OCI-LY1 (cell line): ENCODE measurements at regions not wholly inside any gene's neighbourhood (a gene's known extent, or its start where the extent isn't known, plus 50 kb on each side); places are given as distances from the start of the nearest gene placed in this dataset.
A peak's percentile ranks its signal among the peaks of the same experiment; 100 is the strongest.

Source experiments
- H2AFZ ChIP-seq: fragments of 200-600 bp; sonication (generic), shearing (Covaris generic); 2 replicates; pipeline ENCODE4 v1.6.0; 2014; ENCODE audit warnings: antibody characterized with exemption, mild to moderate bottlenecking, low read length
- H3F3A ChIP-seq: fragments of 200-600 bp; sonication (generic), shearing (Covaris generic); 2 replicates; pipeline ENCODE4 v1.6.0; 2014; ENCODE audit warnings: mild to moderate bottlenecking, antibody characterized with exemption, low read length, moderate library complexity; ENCODE audit not compliant: insufficient read depth
- H3K27ac ChIP-seq: fragments of 200-600 bp; sonication (generic); 2 replicates; pipeline ENCODE4 v1.5.1; 2014; ENCODE audit warnings: low read length, mixed run types, mild to moderate bottlenecking, low read depth; ENCODE audit not compliant: poor library complexity, severe bottlenecking
- H3K27me3 ChIP-seq: fragments of 200-600 bp; sonication (generic); 2 replicates; pipeline ENCODE4 v1.6.0; 2014; ENCODE audit warnings: antibody characterized with exemption, mild to moderate bottlenecking, low read length, moderate library complexity; ENCODE audit not compliant: insufficient read depth
- H3K36me3 ChIP-seq: fragments of 200-600 bp; sonication (generic); 2 replicates; pipeline ENCODE4 v1.6.1; 2014; ENCODE audit warnings: mild to moderate bottlenecking, antibody characterized with exemption, low read length, moderate library complexity, mixed read lengths; ENCODE audit not compliant: insufficient read depth
- H3K4me1 ChIP-seq: fragments of 200-600 bp; sonication (generic); 2 replicates; pipeline ENCODE4 v1.5.1; 2014; ENCODE audit warnings: mild to moderate bottlenecking, low read length, moderate library complexity; ENCODE audit not compliant: insufficient read depth, severe bottlenecking
- H3K4me2 ChIP-seq: fragments of 200-600 bp; sonication (generic), shearing (Covaris generic); 2 replicates; pipeline ENCODE4 v1.6.1; 2014; ENCODE audit warnings: low read length
- H3K4me3 ChIP-seq: fragments of 200-600 bp; sonication (generic); 2 replicates; pipeline ENCODE4 v1.5.1; 2014; ENCODE audit warnings: low read length, low read depth, mild to moderate bottlenecking, mixed read lengths; ENCODE audit not compliant: poor library complexity, severe bottlenecking
- H3K79me2 ChIP-seq: fragments of 200-600 bp; shearing (Covaris generic); 2 replicates; pipeline ENCODE4 v1.6.1; 2016; ENCODE audit warnings: mixed run types, low read length, mixed read lengths; ENCODE audit not compliant: insufficient read depth
- H3K9ac ChIP-seq: fragments of 200-600 bp; sonication (generic), shearing (Covaris generic); 2 replicates; pipeline ENCODE4 v1.6.1; 2014; ENCODE audit warnings: mild to moderate bottlenecking, low read length, mixed read lengths
- H3K9me2 ChIP-seq: fragments of 200-600 bp; sonication (generic), shearing (Covaris generic); 2 replicates; pipeline ENCODE4 v1.6.1; 2014; ENCODE audit warnings: low read depth, mild to moderate bottlenecking, low read length, mixed read lengths
- H3K9me3 ChIP-seq: fragments of 200-600 bp; shearing (Covaris generic); 2 replicates; pipeline ENCODE4 v1.6.1; 2014; ENCODE audit warnings: low read length, mixed read lengths
- H4K20me1 ChIP-seq: fragments of 200-600 bp; sonication (generic), shearing (Covaris generic); 2 replicates; pipeline ENCODE4 v1.6.0; 2016; ENCODE audit warnings: mild to moderate bottlenecking, low read length; ENCODE audit not compliant: insufficient read depth
- EZH2 ChIP-seq: fragments of 200-600 bp; sonication (generic), shearing (Covaris generic); IDR thresholded peaks from 2 replicates; pipeline ENCODE4 v1.8.0; 2017; ENCODE audit warnings: borderline replicate concordance, mixed run types, mild to moderate bottlenecking, antibody characterized with exemption, low read length, moderate library complexity, mixed read lengths
- TF ChIP-seq, protein P1 (sequence below): fragments of 200-600 bp; sonication (generic), shearing (Covaris generic); IDR thresholded peaks from 2 replicates; pipeline ENCODE4 v1.5.1; 2017; ENCODE audit warnings: mild to moderate bottlenecking, antibody characterized with exemption, low read length, moderate library complexity, mixed read lengths

GRCh38 chr21:25313829-25314228 is 293.5 kb downstream of the MRPL39 start:
- H3K4me3 ChIP-seq = no peak overlapping the region
- no peaks in the 10 kb centered on the region for H3F3A ChIP-seq
- 0 out of 2 replicates have a peak, but pooled peaks cover 2% of the 10 kb centered on the region for H3K9me3 ChIP-seq
- H3K79me2 ChIP-seq = no peaks in the 10 kb centered on the region
- peak overlapping the region; percentile 97 for H2AFZ ChIP-seq
- H3K27me3 ChIP-seq = no peaks in the 10 kb centered on the region
- no peaks in the 10 kb centered on the region for H3K36me3 ChIP-seq
- H3K9me2 ChIP-seq = no peaks in the 10 kb centered on the region
- no peak overlapping the region for H3K9ac ChIP-seq
- no peak for TF ChIP-seq EZH2
- TF ChIP-seq, protein P1, sequence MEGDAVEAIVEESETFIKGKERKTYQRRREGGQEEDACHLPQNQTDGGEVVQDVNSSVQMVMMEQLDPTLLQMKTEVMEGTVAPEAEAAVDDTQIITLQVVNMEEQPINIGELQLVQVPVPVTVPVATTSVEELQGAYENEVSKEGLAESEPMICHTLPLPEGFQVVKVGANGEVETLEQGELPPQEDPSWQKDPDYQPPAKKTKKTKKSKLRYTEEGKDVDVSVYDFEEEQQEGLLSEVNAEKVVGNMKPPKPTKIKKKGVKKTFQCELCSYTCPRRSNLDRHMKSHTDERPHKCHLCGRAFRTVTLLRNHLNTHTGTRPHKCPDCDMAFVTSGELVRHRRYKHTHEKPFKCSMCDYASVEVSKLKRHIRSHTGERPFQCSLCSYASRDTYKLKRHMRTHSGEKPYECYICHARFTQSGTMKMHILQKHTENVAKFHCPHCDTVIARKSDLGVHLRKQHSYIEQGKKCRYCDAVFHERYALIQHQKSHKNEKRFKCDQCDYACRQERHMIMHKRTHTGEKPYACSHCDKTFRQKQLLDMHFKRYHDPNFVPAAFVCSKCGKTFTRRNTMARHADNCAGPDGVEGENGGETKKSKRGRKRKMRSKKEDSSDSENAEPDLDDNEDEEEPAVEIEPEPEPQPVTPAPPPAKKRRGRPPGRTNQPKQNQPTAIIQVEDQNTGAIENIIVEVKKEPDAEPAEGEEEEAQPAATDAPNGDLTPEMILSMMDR = peak; percentile 17; the same call in 1 of the 2 replicates
- no peak overlapping the region for H3K27ac ChIP-seq
- H4K20me1 ChIP-seq = no peaks in the 10 kb centered on the region
- no peak overlapping the region for H3K4me2 ChIP-seq
- peaks cover 3% of the 10 kb centered on the region for H3K4me1 ChIP-seq

DNA sequence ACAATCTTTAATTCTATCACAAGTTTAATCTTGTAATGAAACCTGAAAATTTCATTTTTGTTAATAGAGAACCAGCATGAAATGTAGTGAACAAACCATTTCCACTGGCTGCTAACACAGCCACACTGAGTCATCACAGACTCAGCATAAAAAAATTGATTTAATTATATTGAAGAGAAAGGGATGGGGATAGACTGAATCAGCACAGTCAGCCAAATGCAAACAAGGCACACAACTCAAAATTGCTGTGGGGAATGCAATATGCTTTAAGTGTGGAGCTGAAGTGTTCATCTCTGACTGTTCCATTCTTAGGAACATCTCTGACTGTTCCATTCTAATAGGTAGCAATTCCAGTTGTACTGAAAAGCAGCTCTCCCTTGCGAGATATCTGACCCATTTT is 299.8 kb downstream of the MRPL39 start:
- H3K9me2 ChIP-seq = no peaks in the 10 kb centered on the region
- H3K9ac ChIP-seq = no peak overlapping the region
- no peak overlapping the region for H3K27ac ChIP-seq
- no peaks in the 10 kb centered on the region for H4K20me1 ChIP-seq
- no peaks in the 10 kb centered on the region for H3F3A ChIP-seq
- no peaks in the 10 kb centered on the region for H3K27me3 ChIP-seq
- H3K36me3 ChIP-seq = no peaks in the 10 kb centered on the region
- H3K4me3 ChIP-seq = no peak overlapping the region
- H3K4me1 ChIP-seq = no peaks in the 10 kb centered on the region
- H3K4me2 ChIP-seq = no peak overlapping the region
- no peaks in the 10 kb centered on the region for H3K79me2 ChIP-seq
- TF ChIP-seq, protein P1 = no peak
- TF ChIP-seq EZH2 = no peak
- H3K9me3 ChIP-seq = 0 out of 2 replicates have a peak, but pooled peaks cover 3% of the 10 kb centered on the region
- H2AFZ ChIP-seq = no peak overlapping the region

DNA sequence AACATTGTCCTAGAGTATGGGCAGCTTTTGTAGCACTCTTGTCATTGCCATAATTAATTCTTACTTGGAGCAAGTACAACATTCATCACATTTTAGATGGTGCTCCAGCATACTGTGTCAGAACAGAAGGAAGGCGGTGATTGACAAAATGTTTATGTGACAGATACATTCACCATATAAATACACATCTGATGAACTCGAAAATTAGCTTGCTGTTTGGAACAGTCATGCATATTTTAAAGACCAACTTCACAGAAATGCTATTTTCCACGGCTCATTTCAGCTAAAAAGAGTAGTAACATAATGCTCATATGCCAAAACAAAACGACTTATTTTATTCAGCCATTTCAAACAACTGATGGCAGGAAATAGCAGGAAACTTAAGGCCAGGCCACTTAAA is 302.7 kb downstream of the MRPL39 start:
- Histone ChIP-seq H2AFZ (no peak overlapping the region), H3K79me2 (no peaks in the 10 kb centered on the region), H3K9ac (no peak overlapping the region), H3K4me3 (no peak overlapping the region), H3K9me2 (no peaks in the 10 kb centered on the region), H3K9me3 (0 out of 2 replicates have a peak, but pooled peaks cover 3% of the 10 kb centered on the region), H3K4me1 (peaks cover 16% of the 10 kb centered on the region), H3F3A (no peaks in the 10 kb centered on the region), H3K27me3 (no peaks in the 10 kb centered on the region), H3K36me3 (no peaks in the 10 kb centered on the region), H3K27ac (no peak overlapping the region), H3K4me2 (no peak overlapping the region), H4K20me1 (no peaks in the 10 kb centered on the region)
- no peak for TF ChIP-seq EZH2
- TF ChIP-seq, protein P1 = no peak
